GM21825 (cell line): ENCODE measurements at regions not wholly inside any gene's neighbourhood (a gene's known extent, or its start where the extent isn't known, plus 50 kb on each side); places are given as distances from the start of the nearest gene placed in this dataset.

ENCODE experiments used
- ATAC-seq: cut with Tn5 transposase; IDR thresholded peaks from one replicate; pipeline ENCODE4 v1.9.1; 2021; ENCODE audit warnings: mild to moderate bottlenecking, moderate library complexity; ENCODE audit not compliant: unreplicated experiment

- no peak for ATAC-seq
Observed at GRCh38 chr9:7360513-7360912, 439.1 kb downstream of the DMAC1 start.

GRCh38 chr9:7358876-7359275 is 440.7 kb downstream of the DMAC1 start:
- ATAC-seq = no peak

- ATAC-seq = no peak
Observed at GRCh38 chr9:7354704-7355103, 444.9 kb downstream of the DMAC1 start.

- no peak for ATAC-seq
Observed at GRCh38 chr9:7348692-7349091, 450.9 kb downstream of the DMAC1 start.

- no peak for ATAC-seq
Observed at GRCh38 chr9:7347556-7347955, 452.0 kb downstream of the DMAC1 start.

GRCh38 chr9:7346144-7346543 is 453.4 kb downstream of the DMAC1 start:
- no peak for ATAC-seq

GRCh38 chr9:7342736-7343135 is 456.8 kb downstream of the DMAC1 start:
- ATAC-seq = no peak

- peak; percentile 83 for ATAC-seq
Observed at GRCh38 chr9:7342229-7342628, 457.3 kb downstream of the DMAC1 start.

GRCh38 chr9:7341571-7341970 is 458.0 kb downstream of the DMAC1 start:
- ATAC-seq = no peak

GRCh38 chr9:7340451-7340850 is 459.1 kb downstream of the DMAC1 start:
- ATAC-seq = no peak

- no peak for ATAC-seq
Observed at GRCh38 chr9:7338586-7339281, 460.8 kb downstream of the DMAC1 start.

GRCh38 chr9:7336356-7337065 is 463.1 kb downstream of the DMAC1 start:
- ATAC-seq = no peak

- no peak for ATAC-seq
Observed at GRCh38 chr9:7333719-7334118, 465.9 kb downstream of the DMAC1 start.

GRCh38 chr9:7332780-7333179 is 466.8 kb downstream of the DMAC1 start:
- ATAC-seq = no peak

GRCh38 chr9:7328453-7328852 is 471.1 kb downstream of the DMAC1 start:
- no peak for ATAC-seq

- ATAC-seq = no peak
Observed at GRCh38 chr9:7325995-7326394, 473.6 kb downstream of the DMAC1 start.

GRCh38 chr9:7324152-7324598 is 475.4 kb downstream of the DMAC1 start:
- ATAC-seq = no peak

- no peak for ATAC-seq
Observed at GRCh38 chr9:7320841-7321240, 478.7 kb downstream of the DMAC1 start.

GRCh38 chr9:7320139-7320538 is 479.4 kb downstream of the DMAC1 start:
- no peak for ATAC-seq

GRCh38 chr9:7318920-7319319 is 480.7 kb downstream of the DMAC1 start:
- no peak for ATAC-seq

- ATAC-seq = no peak
Observed at GRCh38 chr9:7316967-7317366, 482.6 kb downstream of the DMAC1 start.

GRCh38 chr9:7316166-7316795 is 483.3 kb downstream of the DMAC1 start:
- ATAC-seq = no peak
